HG02981 (cell line): ENCODE measurements at regions not wholly inside any gene's neighbourhood (a gene's known extent, or its start where the extent isn't known, plus 50 kb on each side); places are given as distances from the start of the nearest gene placed in this dataset.
"Not testable (repeated sequence)": the region's sequence is repeated elsewhere in the genome, so short reads cannot be mapped to it uniquely, and the experiment has no call there.

Experiments used
- ATAC-seq: cut with Tn5 transposase; IDR thresholded peaks from one replicate; pipeline ENCODE4 v1.9.1; 2021; ENCODE audit warnings: mild to moderate bottlenecking, moderate library complexity; ENCODE audit not compliant: unreplicated experiment

DNA sequence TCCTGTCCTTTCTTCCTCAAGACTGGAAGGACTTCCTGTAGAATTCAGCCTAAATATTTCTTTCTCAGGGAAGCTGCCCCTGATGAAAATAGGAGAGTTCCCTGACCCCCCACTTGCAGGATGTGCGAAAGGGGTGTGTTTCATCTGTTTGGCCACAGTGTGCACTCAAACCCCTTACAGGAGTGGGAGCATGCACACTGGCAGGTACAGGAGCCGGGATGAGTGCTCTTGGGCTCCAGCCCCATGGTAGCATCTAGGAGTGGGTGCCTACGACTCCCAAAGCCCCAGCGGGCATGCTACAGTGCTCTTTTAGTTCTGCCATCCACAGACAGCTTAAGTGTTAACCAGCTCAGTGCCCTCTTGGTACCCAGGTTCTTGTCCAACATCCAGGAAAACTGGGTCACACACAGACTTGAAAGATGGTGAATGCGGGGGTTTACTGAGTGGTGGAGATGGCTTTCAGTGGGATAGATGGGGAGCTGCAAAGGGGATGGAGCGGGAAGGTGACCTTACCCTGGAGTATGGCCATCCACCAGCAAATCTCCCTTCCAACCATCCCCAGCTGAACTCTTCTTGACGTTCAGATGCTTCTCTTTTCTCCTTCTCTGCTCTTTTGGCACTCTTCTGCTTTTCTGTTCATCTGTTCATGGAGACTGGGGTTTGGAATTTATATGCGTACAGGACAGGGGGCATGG, 295.0 kb upstream of the NCKAP5 start:
- no peak for ATAC-seq

DNA sequence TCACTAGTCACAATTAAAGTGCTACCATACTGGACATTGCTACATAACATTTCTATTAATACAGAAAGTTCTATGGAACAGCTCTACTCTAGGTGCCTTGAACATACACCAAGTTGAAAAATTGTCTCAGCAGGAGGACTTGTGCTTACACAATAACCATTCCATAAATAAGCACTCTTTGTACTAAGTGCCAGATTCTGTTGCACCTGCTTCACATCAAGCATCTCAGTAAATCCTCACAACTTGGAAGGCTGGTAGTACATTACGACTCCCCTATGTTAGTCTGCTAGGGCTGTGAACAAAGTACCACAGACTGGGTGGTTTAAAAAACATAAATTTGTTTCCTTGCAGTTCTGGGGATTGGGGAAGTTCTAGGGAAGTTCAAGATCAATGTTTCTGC, 296.9 kb upstream of the NCKAP5 start:
- no peak for ATAC-seq

DNA sequence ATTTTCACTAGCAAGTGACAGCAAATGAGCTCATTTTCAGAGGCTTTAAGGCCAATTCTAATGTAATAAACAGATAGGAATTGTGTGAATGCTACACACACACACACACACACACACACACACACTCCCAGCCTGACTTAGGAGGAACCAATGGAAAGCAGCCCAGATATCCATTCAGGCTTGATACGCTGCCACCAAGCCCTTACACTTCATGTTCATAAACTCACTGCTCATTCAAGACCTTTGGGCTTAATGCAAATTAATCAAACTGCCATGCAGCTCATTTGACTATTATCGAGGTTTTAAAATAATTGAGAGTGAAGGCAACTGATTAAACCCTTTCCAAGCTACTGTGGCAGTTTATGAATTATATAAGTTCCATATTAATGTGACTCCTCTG, 298.9 kb upstream of the NCKAP5 start:
- ATAC-seq: no peak

DNA sequence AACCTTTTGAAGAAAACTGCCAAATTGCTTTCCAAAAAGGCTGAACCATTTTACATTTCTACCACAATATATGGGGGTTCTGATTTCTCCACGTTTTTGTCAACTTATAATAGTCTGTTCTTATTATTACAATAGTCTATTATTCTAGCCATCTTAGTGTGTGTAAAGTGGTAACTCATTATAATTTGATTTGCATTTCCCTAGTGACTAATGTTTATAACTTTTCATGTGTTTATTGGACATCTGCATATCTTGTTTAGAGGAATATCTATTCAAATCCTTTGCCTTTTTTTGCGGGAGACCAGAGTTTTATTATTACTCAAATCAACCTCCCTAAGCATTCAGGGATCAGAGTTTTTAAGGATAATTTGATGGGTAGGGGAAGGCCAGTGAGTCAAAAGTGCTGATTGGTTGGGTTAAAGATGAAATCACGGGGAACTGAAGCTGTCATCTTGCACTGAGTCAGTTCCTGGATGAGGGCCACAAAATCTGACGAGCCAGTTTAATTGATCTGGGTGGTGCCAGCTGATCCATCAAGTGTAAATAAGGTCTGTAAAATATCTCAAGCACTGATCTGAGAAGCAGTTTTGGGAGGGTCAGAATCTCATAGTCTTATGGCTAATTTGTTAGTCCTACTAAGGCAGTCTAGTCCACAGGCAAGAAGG, 303.4 kb upstream of the NCKAP5 start:
- no peak for ATAC-seq

DNA sequence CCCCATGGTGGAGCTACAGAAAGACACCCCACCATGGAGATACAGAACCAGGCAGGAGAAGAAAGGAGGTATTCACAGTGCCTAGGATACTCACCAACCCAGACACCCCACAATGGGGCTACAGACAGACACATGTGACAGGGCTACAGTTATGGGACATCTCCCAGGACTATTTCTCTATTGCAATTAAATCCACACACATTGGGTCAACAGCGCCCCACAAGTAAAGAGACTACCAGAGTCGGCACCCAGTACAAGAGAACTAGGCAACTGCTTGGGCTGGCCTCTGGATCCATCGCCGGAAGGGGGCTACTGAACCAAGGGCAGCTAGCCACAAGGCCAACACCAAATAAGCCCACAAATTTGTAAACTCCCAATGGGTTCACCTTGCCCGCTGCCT, 310.1 kb upstream of the NCKAP5 start:
- no peak for ATAC-seq

DNA sequence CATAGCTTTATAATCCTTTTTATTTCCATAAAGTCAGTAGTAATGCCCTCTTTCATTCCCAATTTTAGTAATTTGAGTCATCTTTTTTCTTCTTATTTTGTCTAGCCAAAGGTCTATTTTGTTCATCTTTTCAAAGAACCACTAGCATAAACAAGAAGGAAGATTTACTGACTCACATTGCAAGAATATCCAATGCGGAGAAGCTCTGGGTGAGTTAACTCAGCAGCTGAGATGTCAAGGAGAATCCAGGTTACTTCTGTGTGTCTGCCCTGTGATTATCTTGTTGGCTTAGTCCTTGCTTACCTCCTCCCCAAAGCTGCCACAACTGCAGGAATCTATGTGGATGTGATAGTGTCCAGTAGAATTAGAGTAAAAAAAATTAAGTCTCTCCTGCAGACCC, 311.4 kb upstream of the NCKAP5 start:
- ATAC-seq: no peak

DNA sequence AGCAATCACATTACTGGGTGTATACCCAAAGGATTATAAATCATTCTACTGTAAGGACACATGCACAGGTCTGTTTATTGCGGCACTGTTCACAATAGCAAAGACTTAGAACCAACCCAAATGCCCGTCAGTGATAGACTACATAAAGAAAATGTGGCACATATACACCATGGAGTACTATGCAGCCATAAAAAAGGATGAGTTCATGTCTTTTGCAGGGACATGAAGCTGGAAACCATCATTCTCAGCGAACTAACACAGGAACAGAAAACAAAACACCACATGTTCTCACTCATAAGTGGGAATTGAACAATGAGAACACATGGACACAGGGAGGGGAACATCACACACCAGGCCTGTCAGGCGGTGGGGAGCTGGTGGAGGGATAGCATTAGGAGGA, 313.9 kb upstream of the NCKAP5 start:
- ATAC-seq: not testable (repeated sequence)

DNA sequence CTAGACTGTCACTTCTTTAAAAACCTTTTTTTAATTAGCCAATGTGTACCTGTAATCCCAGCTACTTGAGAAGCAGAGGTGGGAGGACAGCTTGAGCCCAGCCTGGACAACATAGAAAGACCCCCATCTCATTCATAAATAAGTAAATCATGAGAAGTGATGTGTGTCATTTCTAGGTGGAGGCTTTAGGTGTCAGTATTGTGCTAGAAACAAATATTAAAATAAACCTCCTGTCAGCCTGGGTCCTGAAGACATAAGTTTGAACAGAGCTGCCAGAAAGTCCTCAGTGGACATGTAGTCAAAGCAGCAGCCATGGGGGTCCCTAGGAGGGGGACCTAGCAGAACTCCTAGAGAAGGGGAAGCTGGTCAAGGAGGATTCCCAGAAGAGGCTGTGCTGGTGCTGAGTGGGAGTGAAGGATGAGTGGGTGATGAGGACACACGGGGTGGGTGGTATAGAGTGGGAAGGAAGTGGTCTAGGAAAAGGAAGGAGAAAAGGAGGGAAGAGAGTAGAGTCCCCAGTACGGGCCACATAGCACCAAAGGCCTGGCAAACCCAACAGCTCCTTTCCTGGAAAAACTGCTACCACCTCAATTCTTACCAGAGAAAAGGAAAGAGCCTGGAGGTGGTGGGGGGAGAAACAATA, 316.6 kb upstream of the NCKAP5 start:
- ATAC-seq: no peak

DNA sequence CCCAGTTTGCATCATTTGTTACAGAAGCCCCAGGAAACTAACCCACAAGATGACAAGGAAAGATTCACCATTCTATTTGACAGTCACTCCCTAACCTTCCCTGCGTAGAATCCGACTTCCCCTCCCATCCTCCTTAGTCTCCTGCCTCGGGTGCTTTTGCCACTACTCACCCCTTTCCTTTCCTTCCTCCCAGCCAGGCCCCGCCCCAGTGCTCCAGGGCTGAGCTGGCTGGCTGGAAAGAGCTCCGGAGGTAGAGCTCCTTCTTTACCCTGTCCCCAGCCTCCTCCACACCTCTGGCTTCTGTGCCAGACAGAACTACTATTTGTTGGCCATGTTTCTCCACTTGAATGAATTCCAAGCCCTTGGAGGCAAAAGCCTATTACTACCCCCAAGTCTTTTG, 317.6 kb upstream of the NCKAP5 start:
- no peak for ATAC-seq

DNA sequence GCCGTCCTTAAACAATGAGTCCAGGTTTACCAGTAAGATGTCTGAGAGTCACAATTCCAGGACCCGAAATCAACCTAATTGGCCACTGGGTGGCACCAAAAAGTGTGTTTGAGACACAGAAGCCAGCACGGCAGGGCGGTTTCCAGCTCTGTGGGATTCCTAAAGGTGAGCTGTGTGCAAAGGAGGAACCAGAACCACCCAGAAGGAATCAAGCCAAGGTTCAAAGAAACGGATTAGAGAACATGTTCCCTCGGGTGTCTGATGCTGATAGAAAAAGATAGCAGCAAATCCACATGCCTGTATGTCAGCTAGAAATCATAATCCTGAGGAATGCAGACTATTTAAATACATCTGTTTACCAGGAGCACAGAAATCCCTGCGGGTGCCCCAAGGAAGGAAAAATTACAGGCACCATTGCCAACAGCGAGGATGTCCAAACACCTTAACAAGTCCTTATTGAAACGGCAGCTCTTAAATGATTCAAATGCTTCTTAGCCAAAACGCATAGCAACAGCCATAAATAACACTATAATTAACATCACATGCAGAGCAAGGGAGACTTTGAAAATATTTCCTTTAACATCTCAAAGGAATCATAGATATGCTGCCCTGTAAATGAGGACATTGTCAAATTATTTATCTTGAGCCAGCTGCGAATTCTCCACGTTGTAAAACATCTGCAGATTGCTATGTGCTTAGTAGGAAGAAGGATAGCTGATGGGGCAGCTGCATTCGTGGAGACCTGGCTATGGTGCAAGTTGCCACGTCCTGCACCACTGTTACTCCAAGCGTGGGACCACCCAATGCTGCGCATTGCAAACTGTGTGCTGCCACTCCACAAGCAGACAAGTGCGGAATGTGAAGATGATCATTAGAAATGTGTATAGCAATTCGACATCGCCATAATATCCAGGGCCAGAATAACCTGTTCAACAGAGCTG, 318.7 kb upstream of the NCKAP5 start:
- ATAC-seq: no peak

DNA sequence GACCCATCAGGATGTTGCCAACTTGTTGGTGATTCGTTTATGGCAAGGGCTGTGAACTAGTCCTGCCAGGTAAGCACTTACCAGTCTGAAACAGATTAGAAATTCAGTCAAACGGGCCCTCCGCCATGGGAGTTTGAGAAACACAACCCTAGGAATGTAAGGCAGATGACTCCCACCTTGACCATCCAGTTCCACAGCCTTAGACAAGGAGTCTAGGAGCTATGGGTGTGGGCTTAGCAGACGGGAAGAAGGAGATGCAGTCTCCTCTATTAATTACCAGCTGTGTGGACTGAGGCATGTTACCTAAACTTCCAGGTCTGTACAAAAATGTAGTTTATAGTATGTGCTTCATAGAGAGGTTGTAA, 319.4 kb upstream of the NCKAP5 start:
- no peak for ATAC-seq

DNA sequence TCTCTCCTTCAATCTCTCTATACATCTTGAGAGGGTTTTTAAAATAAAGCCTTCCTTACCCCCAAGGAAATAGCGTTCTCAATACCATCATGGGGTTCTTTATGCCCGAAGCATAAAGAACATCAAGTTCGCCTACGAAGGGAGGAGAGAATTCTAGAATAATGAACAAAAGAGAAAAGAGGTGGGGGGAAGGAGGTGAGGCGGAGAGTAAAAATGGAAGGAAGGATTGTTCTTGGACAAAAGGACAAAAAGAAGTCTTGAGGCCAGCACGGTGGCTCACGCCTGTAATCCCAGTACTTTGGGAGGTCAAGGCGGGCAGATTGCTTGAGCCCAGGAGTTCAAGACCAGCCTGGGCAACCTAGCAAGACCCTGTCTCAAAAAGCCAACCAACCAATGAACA, 319.8 kb upstream of the NCKAP5 start:
- no peak for ATAC-seq

DNA sequence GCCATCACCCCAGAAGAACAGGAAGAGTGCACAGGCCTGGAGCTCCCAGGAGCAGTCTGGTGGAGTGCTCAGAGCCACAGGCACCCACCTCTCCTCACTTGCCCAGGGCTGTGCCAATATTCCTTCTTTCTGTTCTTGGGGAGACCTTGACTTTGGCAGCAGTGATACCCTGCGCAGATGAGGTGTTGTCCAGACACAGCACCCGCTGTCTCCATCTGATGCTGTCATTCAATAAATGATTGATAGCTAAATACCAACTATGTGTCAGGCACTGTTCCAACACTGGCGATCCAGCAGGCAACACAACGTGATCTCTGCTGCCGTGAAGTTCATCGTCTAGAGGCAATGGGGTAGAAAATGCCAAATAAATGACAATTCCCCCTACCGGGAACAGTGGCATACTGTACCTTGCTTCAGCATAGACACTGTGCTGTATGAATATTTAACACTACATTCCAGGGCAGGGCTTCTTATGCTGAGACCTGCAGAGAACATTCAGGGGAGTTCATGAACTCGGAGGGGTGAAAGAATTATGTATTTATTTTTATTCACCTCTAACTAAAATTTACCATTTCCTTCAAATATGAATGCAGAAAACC, 320.5 kb upstream of the NCKAP5 start:
- ATAC-seq: no peak

DNA sequence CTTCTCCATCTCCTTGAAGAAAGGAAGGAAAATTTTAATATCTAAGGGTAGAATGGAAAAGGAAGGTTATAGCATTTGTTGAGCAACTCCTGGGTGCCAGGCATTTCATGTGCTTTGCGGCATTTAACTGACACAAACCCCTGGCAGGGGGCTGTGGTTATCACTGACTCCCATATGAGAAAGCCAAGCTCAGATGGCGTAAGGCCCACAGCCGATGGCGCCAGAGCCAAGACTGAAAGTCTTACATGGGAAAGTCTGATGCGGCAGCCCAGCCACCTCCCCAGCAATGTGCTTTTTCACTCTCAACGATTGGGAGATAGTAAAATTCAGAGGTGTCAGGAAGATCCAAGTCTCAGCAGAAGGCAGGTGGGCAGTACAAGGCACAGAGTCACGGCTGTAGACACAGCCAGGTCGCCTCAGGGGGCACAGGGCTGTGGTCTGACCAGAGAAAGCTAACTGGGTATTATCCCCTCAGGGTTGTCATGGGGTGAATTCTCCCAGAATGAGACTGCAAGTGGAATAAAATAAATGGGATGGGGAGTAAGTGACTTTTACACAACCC, 324.2 kb upstream of the NCKAP5 start:
- no peak for ATAC-seq

DNA sequence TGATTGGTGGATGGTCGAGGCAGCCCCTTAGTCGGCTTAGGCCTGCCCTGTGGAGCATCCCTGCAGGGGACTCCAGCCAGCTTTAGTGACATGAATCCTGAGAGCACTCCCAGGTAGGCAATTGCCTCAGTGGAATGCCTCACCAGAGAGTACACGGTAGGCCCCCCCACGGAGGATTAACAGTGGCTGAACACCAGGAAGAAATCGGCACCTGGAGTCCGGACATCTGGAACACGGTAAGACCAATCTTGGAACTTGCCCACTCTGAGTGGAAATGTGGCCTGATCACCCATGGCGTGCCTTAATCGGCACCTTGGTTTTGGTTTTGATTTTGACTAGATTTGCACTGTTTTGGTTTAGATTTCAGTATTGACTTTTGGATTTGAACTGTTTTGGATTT, 326.2 kb upstream of the NCKAP5 start:
- no peak for ATAC-seq

DNA sequence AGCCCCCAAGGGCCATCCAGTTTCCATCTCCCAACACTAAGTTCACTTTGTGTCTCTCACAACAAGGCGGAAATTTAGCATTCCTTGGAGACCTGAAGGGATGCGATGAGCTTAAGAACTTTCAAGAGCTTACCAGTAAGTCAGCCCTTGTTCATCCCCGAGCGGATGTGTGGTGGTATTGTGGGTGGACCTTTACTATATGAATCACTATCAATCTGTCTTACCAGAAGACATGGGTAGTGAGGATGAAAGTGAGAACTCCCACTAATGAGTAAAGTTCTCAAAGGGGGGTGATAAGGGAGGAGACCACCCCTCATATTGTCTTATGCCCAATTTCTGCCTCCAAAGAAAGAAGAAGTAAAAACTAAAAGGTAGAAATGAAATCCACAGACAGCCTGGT, 329.6 kb upstream of the NCKAP5 start:
- ATAC-seq: not testable (repeated sequence)

DNA sequence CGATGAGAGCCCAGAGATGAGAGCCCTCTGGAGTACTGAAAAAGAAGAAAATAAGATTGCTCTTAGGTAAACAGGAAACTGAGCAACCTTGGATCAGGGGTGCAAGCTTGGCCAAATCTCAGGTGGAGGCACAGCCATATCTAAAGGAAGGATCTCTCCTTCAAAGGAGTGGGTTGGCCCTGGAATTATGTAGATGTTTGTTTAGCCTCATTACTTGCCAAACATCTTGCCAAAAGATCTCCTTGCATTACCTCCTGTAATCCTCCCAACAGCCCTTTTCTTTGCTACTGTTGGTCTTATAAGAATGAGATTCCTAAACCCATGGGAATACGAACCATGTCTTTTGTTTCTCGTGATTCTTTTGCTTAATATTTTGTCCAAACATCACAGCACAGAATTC, 332.6 kb upstream of the NCKAP5 start:
- no peak for ATAC-seq

DNA sequence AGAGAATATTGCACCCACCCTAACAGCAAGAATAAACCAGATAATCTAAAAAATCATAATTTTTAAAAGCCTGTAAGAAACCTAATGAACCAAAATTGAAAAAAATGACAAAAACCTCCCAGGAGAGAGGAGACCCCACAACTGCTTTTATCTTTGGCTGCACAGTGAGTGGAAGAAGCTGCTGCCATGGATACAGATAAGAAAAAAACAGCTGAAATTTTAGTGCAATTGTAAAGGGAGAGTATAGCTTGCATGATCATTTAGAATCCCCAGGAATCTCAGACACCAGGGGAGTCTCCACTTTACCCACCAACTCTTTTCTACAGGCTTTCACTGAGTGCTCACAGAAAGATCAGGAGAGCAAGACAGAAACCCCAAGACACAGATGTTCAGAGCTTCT, 338.1 kb upstream of the NCKAP5 start:
- ATAC-seq: no peak

DNA sequence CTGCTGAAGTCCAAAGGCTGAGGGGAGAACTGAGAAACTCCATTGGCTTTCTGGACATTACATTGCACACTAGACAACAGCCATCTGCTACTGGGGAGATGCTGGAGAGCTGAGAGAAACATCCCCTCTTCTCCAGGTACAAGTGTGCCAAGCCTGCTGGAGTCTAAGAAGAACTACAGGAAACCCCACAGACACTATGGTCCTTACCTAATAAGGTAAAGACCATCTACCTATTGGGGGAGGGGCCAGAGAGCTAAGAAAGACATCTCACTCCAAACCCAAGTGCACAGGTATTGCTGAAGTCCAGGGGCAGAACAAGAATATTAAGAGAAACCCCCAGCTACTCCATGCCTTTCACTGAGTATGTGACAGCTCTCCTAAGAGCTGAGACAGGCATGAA, 338.7 kb upstream of the NCKAP5 start:
- ATAC-seq: no peak

DNA sequence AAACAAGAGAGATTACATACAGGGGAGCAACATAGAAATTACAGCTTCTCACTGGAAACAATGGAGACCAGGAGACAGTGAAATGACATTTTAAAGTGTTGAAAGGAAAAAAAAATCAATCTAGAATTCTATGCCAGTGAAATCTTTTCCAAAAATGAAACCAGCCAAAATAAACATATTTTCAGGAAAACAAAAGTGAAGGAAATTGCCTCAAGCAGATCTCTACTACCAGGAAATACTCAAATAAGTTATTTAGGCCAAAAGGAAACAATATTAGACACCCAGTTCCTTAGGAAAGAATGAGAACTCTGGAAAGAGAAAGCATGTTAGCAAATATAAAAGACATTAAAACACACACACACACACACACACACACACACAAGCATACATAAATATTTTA, 339.9 kb upstream of the NCKAP5 start:
- ATAC-seq: no peak

DNA sequence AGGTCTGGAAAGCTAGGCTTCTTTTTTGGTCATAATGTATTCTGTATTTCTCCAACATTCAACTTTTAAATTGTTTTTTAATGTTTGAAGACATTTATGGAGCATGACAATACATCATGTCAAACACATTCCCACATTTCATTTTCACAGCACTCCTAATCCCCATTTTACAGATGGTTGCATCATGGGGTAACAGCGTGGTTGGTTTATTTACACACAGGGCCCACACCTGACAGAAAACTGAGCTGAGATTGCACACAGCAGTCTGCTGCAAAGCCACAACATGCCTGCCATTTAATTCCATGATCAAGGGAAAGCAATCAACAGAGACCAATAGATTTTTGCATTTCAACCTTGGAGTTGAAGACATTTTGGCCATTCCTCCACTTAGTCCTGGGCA, 335.7 kb upstream of the MGAT5 start:
- ATAC-seq: no peak
